ENCODE measurements at regions not wholly inside any gene's neighbourhood (a gene's known extent, or its start where the extent isn't known, plus 50 kb on each side); places are given as distances from the start of the nearest gene placed in this dataset.
"Not testable (repeated sequence)": the region's sequence is repeated elsewhere in the genome, so short reads cannot be mapped to it uniquely, and the experiment has no call there.

- DNase-seq (ENCODE audit: low read depth, low spot score) = no peak
Measured at GRCh38 chr5:56638061-56638621, 177.2 kb upstream of the MAP3K1 start.

GRCh38 chr5:56637321-56637920 is 177.9 kb upstream of the MAP3K1 start:
- DNase-seq (ENCODE audit: low read depth, low spot score) = no peak

More at GRCh38 chr5:56638061-56638621, 177.2 kb upstream of the MAP3K1 start:
- no peak overlapping the region for H3K4me3 ChIP-seq (ENCODE audit: low read length)

GRCh38 chr5:56633950-56634349 is 181.4 kb upstream of the MAP3K1 start:
- no peak overlapping the region for H3K4me3 ChIP-seq (ENCODE audit: low read length)
- DNase-seq (ENCODE audit: low read depth, low spot score) = no peak

More at GRCh38 chr5:56637321-56637920, 177.9 kb upstream of the MAP3K1 start:
- no peak overlapping the region for H3K4me3 ChIP-seq (ENCODE audit: low read length)

- no peak for DNase-seq (ENCODE audit: low read depth, low spot score)
- H3K4me3 ChIP-seq (ENCODE audit: low read length) = no peak overlapping the region
Measured at GRCh38 chr5:56632939-56633338, 182.4 kb upstream of the MAP3K1 start.

- no peak overlapping the region for H3K4me3 ChIP-seq (ENCODE audit: low read length)
- no peak for DNase-seq (ENCODE audit: low read depth, low spot score)
Measured at GRCh38 chr5:56632199-56632598, 183.2 kb upstream of the MAP3K1 start.

- H3K4me3 ChIP-seq (ENCODE audit: low read length) = no peak overlapping the region
- no peak for DNase-seq (ENCODE audit: low read depth, low spot score)
Measured at GRCh38 chr5:56631719-56632118, 183.6 kb upstream of the MAP3K1 start.

GRCh38 chr5:56628616-56629015 is 186.7 kb upstream of the MAP3K1 start:
- not testable (repeated sequence) for H3K4me3 ChIP-seq (ENCODE audit: low read length); DNase-seq (ENCODE audit: low read depth, low spot score)

GRCh38 chr5:56625541-56625940 is 189.8 kb upstream of the MAP3K1 start:
- H3K4me3 ChIP-seq (ENCODE audit: low read length) = no peak overlapping the region
- DNase-seq (ENCODE audit: low read depth, low spot score) = no peak

- H3K4me3 ChIP-seq (ENCODE audit: low read length) = no peak overlapping the region
- no peak for DNase-seq (ENCODE audit: low read depth, low spot score)
Measured at GRCh38 chr5:56624751-56625150, 190.6 kb upstream of the MAP3K1 start.

GRCh38 chr5:56622141-56622540 is 193.2 kb upstream of the MAP3K1 start:
- H3K4me3 ChIP-seq (ENCODE audit: low read length) = no peak overlapping the region
- DNase-seq (ENCODE audit: low read depth, low spot score) = no peak

- H3K4me3 ChIP-seq (ENCODE audit: low read length) = no peak overlapping the region
- DNase-seq (ENCODE audit: low read depth, low spot score) = no peak
Measured at GRCh38 chr5:56620903-56621677, 194.3 kb upstream of the MAP3K1 start.

GRCh38 chr5:56617998-56618397 is 197.4 kb upstream of the MAP3K1 start:
- DNase-seq (ENCODE audit: low read depth, low spot score) = no peak
- no peak overlapping the region for H3K4me3 ChIP-seq (ENCODE audit: low read length)

GRCh38 chr5:56616454-56617160 is 198.7 kb upstream of the MAP3K1 start:
- H3K4me3 ChIP-seq (ENCODE audit: low read length) = no peak overlapping the region
- no peak for DNase-seq (ENCODE audit: low read depth, low spot score)

GRCh38 chr5:56615361-56616153 is 199.8 kb upstream of the MAP3K1 start:
- no peak for DNase-seq (ENCODE audit: low read depth, low spot score)
- H3K4me3 ChIP-seq (ENCODE audit: low read length) = no peak overlapping the region

- DNase-seq (ENCODE audit: low read depth, low spot score) = peak; percentile 17
- H3K4me3 ChIP-seq (ENCODE audit: low read length) = no peak overlapping the region
Measured at GRCh38 chr5:56612759-56613158, 202.6 kb upstream of the MAP3K1 start.

GRCh38 chr5:56612353-56612752 is 203.0 kb upstream of the MAP3K1 start:
- H3K4me3 ChIP-seq (ENCODE audit: low read length) = no peak overlapping the region
- no peak for DNase-seq (ENCODE audit: low read depth, low spot score)

GRCh38 chr5:56610093-56610698 is 205.2 kb upstream of the MAP3K1 start:
- H3K4me3 ChIP-seq (ENCODE audit: low read length) = no peak overlapping the region
- no peak for DNase-seq (ENCODE audit: low read depth, low spot score)

GRCh38 chr5:56608217-56608925 is 207.0 kb upstream of the MAP3K1 start:
- H3K4me3 ChIP-seq (ENCODE audit: low read length) = no peak overlapping the region
- DNase-seq (ENCODE audit: low read depth, low spot score) = no peak
